ENCODE measurements at regions not wholly inside any gene's neighbourhood (a gene's known extent, or its start where the extent isn't known, plus 50 kb on each side); places are given as distances from the start of the nearest gene placed in this dataset.

- TF ChIP-seq SP2 (tag by site-specific recombination; IDR thresholded peaks at IDR 0.05) (no peak), ZNF571 (tag by site-specific recombination; IDR thresholded peaks at IDR 0.05) (no peak), ZNF335 (tag by site-specific recombination; conservative IDR thresholded peaks at IDR 0.05) (no peak), ZNF10 (tag by site-specific recombination; IDR thresholded peaks at IDR 0.05) (no peak), TRIM28 (IDR thresholded peaks at IDR 0.05; ENCODE audit: borderline replicate concordance, low read length) (no peak), ZNF416 (tag by site-specific recombination; IDR thresholded peaks at IDR 0.05) (no peak), ZNF639 (tag by site-specific recombination; IDR thresholded peaks at IDR 0.05) (no peak), ZNF701 (tag by site-specific recombination; IDR thresholded peaks at IDR 0.05) (no peak), BCL11B (tag by site-specific recombination; IDR thresholded peaks at IDR 0.05; ENCODE audit: low read depth) (no peak)
- TF ChIP-seq, protein P1, sequence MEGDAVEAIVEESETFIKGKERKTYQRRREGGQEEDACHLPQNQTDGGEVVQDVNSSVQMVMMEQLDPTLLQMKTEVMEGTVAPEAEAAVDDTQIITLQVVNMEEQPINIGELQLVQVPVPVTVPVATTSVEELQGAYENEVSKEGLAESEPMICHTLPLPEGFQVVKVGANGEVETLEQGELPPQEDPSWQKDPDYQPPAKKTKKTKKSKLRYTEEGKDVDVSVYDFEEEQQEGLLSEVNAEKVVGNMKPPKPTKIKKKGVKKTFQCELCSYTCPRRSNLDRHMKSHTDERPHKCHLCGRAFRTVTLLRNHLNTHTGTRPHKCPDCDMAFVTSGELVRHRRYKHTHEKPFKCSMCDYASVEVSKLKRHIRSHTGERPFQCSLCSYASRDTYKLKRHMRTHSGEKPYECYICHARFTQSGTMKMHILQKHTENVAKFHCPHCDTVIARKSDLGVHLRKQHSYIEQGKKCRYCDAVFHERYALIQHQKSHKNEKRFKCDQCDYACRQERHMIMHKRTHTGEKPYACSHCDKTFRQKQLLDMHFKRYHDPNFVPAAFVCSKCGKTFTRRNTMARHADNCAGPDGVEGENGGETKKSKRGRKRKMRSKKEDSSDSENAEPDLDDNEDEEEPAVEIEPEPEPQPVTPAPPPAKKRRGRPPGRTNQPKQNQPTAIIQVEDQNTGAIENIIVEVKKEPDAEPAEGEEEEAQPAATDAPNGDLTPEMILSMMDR (tag by site-specific recombination; IDR thresholded peaks at IDR 0.05), result no peak
- TF ChIP-seq, protein P2, sequence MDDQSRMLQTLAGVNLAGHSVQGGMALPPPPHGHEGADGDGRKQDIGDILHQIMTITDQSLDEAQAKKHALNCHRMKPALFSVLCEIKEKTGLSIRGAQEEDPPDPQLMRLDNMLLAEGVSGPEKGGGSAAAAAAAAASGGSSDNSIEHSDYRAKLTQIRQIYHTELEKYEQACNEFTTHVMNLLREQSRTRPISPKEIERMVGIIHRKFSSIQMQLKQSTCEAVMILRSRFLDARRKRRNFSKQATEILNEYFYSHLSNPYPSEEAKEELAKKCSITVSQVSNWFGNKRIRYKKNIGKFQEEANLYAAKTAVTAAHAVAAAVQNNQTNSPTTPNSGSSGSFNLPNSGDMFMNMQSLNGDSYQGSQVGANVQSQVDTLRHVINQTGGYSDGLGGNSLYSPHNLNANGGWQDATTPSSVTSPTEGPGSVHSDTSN (CRISPR knock-in tag; IDR thresholded peaks at IDR 0.05), result no peak
Measured at GRCh38 chr3:18720543-18720942, 295.4 kb upstream of the SATB1 start.

Data from HEK293 (cell line).